ENCODE measurements at regions not wholly inside any gene's neighbourhood (a gene's known extent, or its start where the extent isn't known, plus 50 kb on each side); places are given as distances from the start of the nearest gene placed in this dataset.

GRCh38 chr18:23356915-23357601 is 96.0 kb upstream of the RIOK3 start (continued):
- TF ChIP-seq, protein P1, sequence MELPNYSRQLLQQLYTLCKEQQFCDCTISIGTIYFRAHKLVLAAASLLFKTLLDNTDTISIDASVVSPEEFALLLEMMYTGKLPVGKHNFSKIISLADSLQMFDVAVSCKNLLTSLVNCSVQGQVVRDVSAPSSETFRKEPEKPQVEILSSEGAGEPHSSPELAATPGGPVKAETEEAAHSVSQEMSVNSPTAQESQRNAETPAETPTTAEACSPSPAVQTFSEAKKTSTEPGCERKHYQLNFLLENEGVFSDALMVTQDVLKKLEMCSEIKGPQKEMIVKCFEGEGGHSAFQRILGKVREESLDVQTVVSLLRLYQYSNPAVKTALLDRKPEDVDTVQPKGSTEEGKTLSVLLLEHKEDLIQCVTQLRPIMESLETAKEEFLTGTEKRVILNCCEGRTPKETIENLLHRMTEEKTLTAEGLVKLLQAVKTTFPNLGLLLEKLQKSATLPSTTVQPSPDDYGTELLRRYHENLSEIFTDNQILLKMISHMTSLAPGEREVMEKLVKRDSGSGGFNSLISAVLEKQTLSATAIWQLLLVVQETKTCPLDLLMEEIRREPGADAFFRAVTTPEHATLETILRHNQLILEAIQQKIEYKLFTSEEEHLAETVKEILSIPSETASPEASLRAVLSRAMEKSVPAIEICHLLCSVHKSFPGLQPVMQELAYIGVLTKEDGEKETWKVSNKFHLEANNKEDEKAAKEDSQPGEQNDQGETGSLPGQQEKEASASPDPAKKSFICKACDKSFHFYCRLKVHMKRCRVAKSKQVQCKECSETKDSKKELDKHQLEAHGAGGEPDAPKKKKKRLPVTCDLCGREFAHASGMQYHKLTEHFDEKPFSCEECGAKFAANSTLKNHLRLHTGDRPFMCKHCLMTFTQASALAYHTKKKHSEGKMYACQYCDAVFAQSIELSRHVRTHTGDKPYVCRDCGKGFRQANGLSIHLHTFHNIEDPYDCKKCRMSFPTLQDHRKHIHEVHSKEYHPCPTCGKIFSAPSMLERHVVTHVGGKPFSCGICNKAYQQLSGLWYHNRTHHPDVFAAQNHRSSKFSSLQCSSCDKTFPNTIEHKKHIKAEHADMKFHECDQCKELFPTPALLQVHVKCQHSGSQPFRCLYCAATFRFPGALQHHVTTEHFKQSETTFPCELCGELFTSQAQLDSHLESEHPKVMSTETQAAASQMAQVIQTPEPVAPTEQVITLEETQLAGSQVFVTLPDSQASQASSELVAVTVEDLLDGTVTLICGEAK (IDR thresholded peaks at IDR 0.05) = no peak
- TF ChIP-seq, protein P1 (CRISPR knock-in tag; IDR thresholded peaks at IDR 0.05) = no peak
- TF ChIP-seq LCORL (IDR thresholded peaks at IDR 0.05) = no peak
- peak; percentile 48 for TF ChIP-seq LCORL (CRISPR knock-in tag; IDR thresholded peaks at IDR 0.05)
- TF ChIP-seq, protein P2, sequence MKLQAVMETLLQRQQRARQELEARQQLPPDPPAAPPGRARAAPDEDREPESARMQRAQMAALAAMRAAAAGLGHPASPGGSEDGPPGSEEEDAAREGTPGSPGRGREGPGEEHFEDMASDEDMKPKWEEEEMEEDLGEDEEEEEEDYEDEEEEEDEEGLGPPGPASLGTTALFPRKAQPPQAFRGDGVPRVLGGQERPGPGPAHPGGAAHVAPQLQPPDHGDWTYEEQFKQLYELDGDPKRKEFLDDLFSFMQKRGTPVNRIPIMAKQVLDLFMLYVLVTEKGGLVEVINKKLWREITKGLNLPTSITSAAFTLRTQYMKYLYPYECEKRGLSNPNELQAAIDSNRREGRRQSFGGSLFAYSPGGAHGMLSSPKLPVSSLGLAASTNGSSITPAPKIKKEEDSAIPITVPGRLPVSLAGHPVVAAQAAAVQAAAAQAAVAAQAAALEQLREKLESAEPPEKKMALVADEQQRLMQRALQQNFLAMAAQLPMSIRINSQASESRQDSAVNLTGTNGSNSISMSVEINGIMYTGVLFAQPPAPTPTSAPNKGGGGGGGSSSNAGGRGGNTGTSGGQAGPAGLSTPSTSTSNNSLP (IDR thresholded peaks at IDR 0.05; ENCODE audit: low read depth, low read length) = peak; percentile 55; the same call in 1 of the 2 replicates
- no peak for TF ChIP-seq BCL6 (CRISPR knock-in tag; IDR thresholded peaks at IDR 0.05)
- peak; percentile 15; the same call in 1 of the 2 replicates for TF ChIP-seq RXRB (CRISPR knock-in tag; IDR thresholded peaks at IDR 0.05; ENCODE audit: borderline replicate concordance)
- TF ChIP-seq CSRNP2 (CRISPR knock-in tag; conservative IDR thresholded peaks at IDR 0.05; ENCODE audit: low read depth) = no peak
- TF ChIP-seq POGZ (CRISPR knock-in tag; IDR thresholded peaks at IDR 0.05) = no peak
- TF ChIP-seq EHMT2 (IDR thresholded peaks at IDR 0.05; ENCODE audit: borderline replicate concordance, low read depth, low read length) = peak; percentile 73; the same call in 1 of the 2 replicates
- no peak for TF ChIP-seq SUZ12 (IDR thresholded peaks at IDR 0.05; ENCODE audit: low read depth, low read length)
- no peak for TF ChIP-seq CREB1 (IDR thresholded peaks at IDR 0.05)
- TF ChIP-seq CREB1 (CRISPR knock-in tag; IDR thresholded peaks at IDR 0.05) = no peak
- TF ChIP-seq ZMYM4 (CRISPR knock-in tag; IDR thresholded peaks at IDR 0.05) = peak; percentile 20; the same call in 1 of the 2 replicates
- no peak for TF ChIP-seq PAWR (CRISPR knock-in tag; IDR thresholded peaks at IDR 0.05; ENCODE audit: borderline replicate concordance)
- TF ChIP-seq ZMAT3 (CRISPR knock-in tag; conservative IDR thresholded peaks at IDR 0.05) = no peak
- peak; percentile 29; the same call in 1 of the 2 replicates for TF ChIP-seq MIXL1 (CRISPR knock-in tag; IDR thresholded peaks at IDR 0.05)
- peak; percentile 68; the same call in 1 of the 2 replicates for TF ChIP-seq RCOR2 (CRISPR knock-in tag; IDR thresholded peaks at IDR 0.05)
- peak; percentile 25; the same call in 1 of the 2 replicates for TF ChIP-seq KAT8 (CRISPR knock-in tag; IDR thresholded peaks at IDR 0.05)
- TF ChIP-seq PAF1 (CRISPR knock-in tag; IDR thresholded peaks at IDR 0.05) = no peak
- peak; percentile 30; the same call in 1 of the 2 replicates for TF ChIP-seq THAP11 (CRISPR knock-in tag; IDR thresholded peaks at IDR 0.05)
